ENCODE measurements at regions not wholly inside any gene's neighbourhood (a gene's known extent, or its start where the extent isn't known, plus 50 kb on each side); places are given as distances from the start of the nearest gene placed in this dataset.

- no peaks in the 10 kb centered on the region for H3K4me1 ChIP-seq
- H3K27ac ChIP-seq = no peak overlapping the region
- no peaks in the 10 kb centered on the region for H3K9me3 ChIP-seq
- 80 to 88% methylated on average over 4 of the region's 4 CpGs for WGBS, 2 donors
- intact Hi-C loops (cut with DNase I; ENCODE audit: low total_unique reads) = no loop called here
- DNase-seq = no peak
- H3K36me3 ChIP-seq (ENCODE audit: low read depth, missing control alignments) = no peaks in the 10 kb centered on the region
- H3K27me3 ChIP-seq = no peaks in the 10 kb centered on the region
- TF ChIP-seq POLR2A (IDR thresholded peaks at IDR 0.05) = no peak
- TF ChIP-seq CTCF (IDR thresholded peaks at IDR 0.05) = no peak
- no peak overlapping the region for H3K4me3 ChIP-seq
Observed at GRCh38 chr6:43865086-43865485, 95.1 kb downstream of the VEGFA start.

GRCh38 chr6:43862925-43863324 lies 92.9 kb downstream of the VEGFA start:
- Histone ChIP-seq H3K4me1 (peaks cover 4% of the 10 kb centered on the region), H3K27ac (no peak overlapping the region), H3K9me3 (no peaks in the 10 kb centered on the region), H3K27me3 (no peaks in the 10 kb centered on the region), H3K36me3 (ENCODE audit: low read depth, missing control alignments) (no peaks in the 10 kb centered on the region), H3K4me3 (no peak overlapping the region)
- intact Hi-C loops (cut with DNase I; ENCODE audit: low total_unique reads) = no loop called here
- TF ChIP-seq POLR2A (IDR thresholded peaks at IDR 0.05) (no peak), CTCF (IDR thresholded peaks at IDR 0.05) (no peak)
- no peak for DNase-seq
- 90 to 93% methylated on average over 2 of the region's 2 CpGs for WGBS, 2 donors

- intact Hi-C loops (cut with DNase I; ENCODE audit: low total_unique reads) = no loop called here
- WGBS, 2 donors = 77 to 86% methylated on average over 14 of the region's 14 CpGs
- Histone ChIP-seq H3K36me3 (ENCODE audit: low read depth, missing control alignments) (no peaks in the 10 kb centered on the region), H3K27ac (no peak overlapping the region), H3K9me3 (no peaks in the 10 kb centered on the region), H3K4me1 (peaks cover 4% of the 10 kb centered on the region), H3K4me3 (no peak overlapping the region), H3K27me3 (no peaks in the 10 kb centered on the region)
- TF ChIP-seq POLR2A (IDR thresholded peaks at IDR 0.05) = no peak
- DNase-seq = no peak
Observed at GRCh38 chr6:43861212-43861894, 91.3 kb downstream of the VEGFA start.

GRCh38 chr6:43860285-43860684 lies 90.3 kb downstream of the VEGFA start:
- intact Hi-C loops (cut with DNase I; ENCODE audit: low total_unique reads) = no loop called here

GRCh38 chr6:43859213-43859612 lies 89.2 kb downstream of the VEGFA start:
- Histone ChIP-seq H3K36me3 (ENCODE audit: low read depth, missing control alignments) (no peaks in the 10 kb centered on the region), H3K9me3 (no peaks in the 10 kb centered on the region), H3K4me1 (peaks cover 4% of the 10 kb centered on the region), H3K27ac (no peak overlapping the region), H3K27me3 (no peaks in the 10 kb centered on the region), H3K4me3 (no peak overlapping the region)
- peak; percentile 17 for DNase-seq
- TF ChIP-seq CTCF (IDR thresholded peaks at IDR 0.05) (no peak), POLR2A (IDR thresholded peaks at IDR 0.05) (no peak)
- WGBS, 2 donors = 49 to 72% methylated on average over 9 of the region's 9 CpGs
- intact Hi-C loops (cut with DNase I; ENCODE audit: low total_unique reads) = no loop called here

More at GRCh38 chr6:43860285-43860684, 90.3 kb downstream of the VEGFA start:
- Histone ChIP-seq H3K4me3 (no peak overlapping the region), H3K9me3 (no peaks in the 10 kb centered on the region), H3K27me3 (no peaks in the 10 kb centered on the region), H3K36me3 (ENCODE audit: low read depth, missing control alignments) (no peaks in the 10 kb centered on the region), H3K4me1 (peaks cover 4% of the 10 kb centered on the region), H3K27ac (no peak overlapping the region)
- no peak for DNase-seq
- TF ChIP-seq CTCF (IDR thresholded peaks at IDR 0.05) (no peak), POLR2A (IDR thresholded peaks at IDR 0.05) (no peak)
- 54 to 68% methylated on average over 7 of the region's 7 CpGs for WGBS, 2 donors
